Anterior cingulate cortex (tissue), 58 donors: ENCODE measurements at regions not wholly inside any gene's neighbourhood (a gene's known extent, or its start where the extent isn't known, plus 50 kb on each side); places are given as distances from the start of the nearest gene placed in this dataset.
A peak's percentile ranks its signal among the peaks of the same experiment; 100 is the strongest.

Experiments
- DNase-seq, 58 donors: peaks; one replicate each; lab custom pipeline; 2025; lab: John Stamatoyannopoulos, UW

GRCh38 chr17:77375108-77375916, 234.5 kb downstream of the SEC14L1 start:
- DNase-seq: no peak

GRCh38 chr17:77375917-77376651, 235.3 kb downstream of the SEC14L1 start:
- no peak for DNase-seq

GRCh38 chr17:77376795-77377709, 236.3 kb downstream of the SEC14L1 start:
- DNase-seq: no peak

GRCh38 chr17:77377710-77378235, 237.0 kb downstream of the SEC14L1 start:
- no peak for DNase-seq

- no peak for DNase-seq
Measured at GRCh38 chr17:77378318-77379064, 237.7 kb downstream of the SEC14L1 start.

GRCh38 chr17:77379065-77379428, 238.3 kb downstream of the SEC14L1 start:
- no peak for DNase-seq

GRCh38 chr17:77379832-77380231, 239.1 kb downstream of the SEC14L1 start:
- DNase-seq: peak in 6 of 58 donors; percentile 13 to 68 (median 39)

- DNase-seq: no peak
Measured at GRCh38 chr17:77380395-77381184, 239.8 kb downstream of the SEC14L1 start.

GRCh38 chr17:77381185-77381700, 240.5 kb downstream of the SEC14L1 start:
- DNase-seq: no peak

- no peak for DNase-seq
Measured at GRCh38 chr17:77381731-77382130, 241.0 kb downstream of the SEC14L1 start.

- DNase-seq: no peak
Measured at GRCh38 chr17:77382356-77382911, 241.7 kb downstream of the SEC14L1 start.

- no peak for DNase-seq
Measured at GRCh38 chr17:77382966-77383612, 242.3 kb downstream of the SEC14L1 start.

GRCh38 chr17:77383613-77384608, 243.1 kb downstream of the SEC14L1 start:
- DNase-seq: peak in 3 of 58 donors; percentile 35 to 69 (median 37)

GRCh38 chr17:77385750-77386501, 245.2 kb downstream of the SEC14L1 start:
- DNase-seq: peak in 1 of 58 donors; percentile 54

GRCh38 chr17:77386502-77387192, 245.9 kb downstream of the SEC14L1 start:
- no peak for DNase-seq
